Stimulated activated CD8-positive, alpha-beta memory T cell treated with anti-CD3 and anti-CD28 coated beads, Interleukin-2, amount 100 ng/mL, for 48 hours (primary cell): ENCODE measurements at regions not wholly inside any gene's neighbourhood (a gene's known extent, or its start where the extent isn't known, plus 50 kb on each side); places are given as distances from the start of the nearest gene placed in this dataset.

Source experiments
- DNase-seq, 2 donors: peaks; one replicate each; pipeline ENCODE4 v3.0.0-alpha.2; 2020; ENCODE audit warnings: low read depth in 2 of 2

- no peak for DNase-seq
Observed at GRCh38 chr21:34192646-34193285, 119.4 kb downstream of the MRPS6 start.

- DNase-seq: no peak
Observed at GRCh38 chr21:34195335-34195734, 122.0 kb downstream of the MRPS6 start.

GRCh38 chr21:34196996-34197395, 123.6 kb downstream of the MRPS6 start:
- no peak for DNase-seq

GRCh38 chr21:34197561-34197960, 124.2 kb downstream of the MRPS6 start:
- no peak for DNase-seq

- DNase-seq: no peak
Observed at GRCh38 chr21:34198231-34199120, 125.1 kb downstream of the MRPS6 start.

- no peak for DNase-seq
Observed at GRCh38 chr21:34199121-34199910, 125.9 kb downstream of the MRPS6 start.

- DNase-seq: no peak
Observed at GRCh38 chr21:34200288-34200905, 127.0 kb downstream of the MRPS6 start.

- no peak for DNase-seq
Observed at GRCh38 chr21:34201001-34201400, 127.6 kb downstream of the MRPS6 start.

- DNase-seq: no peak
Observed at GRCh38 chr21:34201481-34201858, 128.1 kb downstream of the MRPS6 start.

GRCh38 chr21:34202553-34203372, 129.4 kb downstream of the MRPS6 start:
- no peak for DNase-seq

- no peak for DNase-seq
Observed at GRCh38 chr21:34203851-34204420, 130.6 kb downstream of the MRPS6 start.

- no peak for DNase-seq
Observed at GRCh38 chr21:34204481-34205439, 131.4 kb downstream of the MRPS6 start.

GRCh38 chr21:34205811-34206571, 132.6 kb downstream of the MRPS6 start:
- DNase-seq: no peak

GRCh38 chr21:34213959-34214358, 140.6 kb downstream of the MRPS6 start:
- DNase-seq: no peak

- DNase-seq: no peak
Observed at GRCh38 chr21:34215501-34215900, 142.1 kb downstream of the MRPS6 start.

- no peak for DNase-seq
Observed at GRCh38 chr21:34215911-34216717, 142.7 kb downstream of the MRPS6 start.

GRCh38 chr21:34216718-34217032, 143.3 kb downstream of the MRPS6 start:
- DNase-seq: no peak

GRCh38 chr21:34217263-34217662, 143.9 kb downstream of the MRPS6 start:
- no peak for DNase-seq
